ENCODE measurements at regions not wholly inside any gene's neighbourhood (a gene's known extent, or its start where the extent isn't known, plus 50 kb on each side); places are given as distances from the start of the nearest gene placed in this dataset.
A peak's percentile ranks its signal among the peaks of the same experiment; 100 is the strongest.

DNA sequence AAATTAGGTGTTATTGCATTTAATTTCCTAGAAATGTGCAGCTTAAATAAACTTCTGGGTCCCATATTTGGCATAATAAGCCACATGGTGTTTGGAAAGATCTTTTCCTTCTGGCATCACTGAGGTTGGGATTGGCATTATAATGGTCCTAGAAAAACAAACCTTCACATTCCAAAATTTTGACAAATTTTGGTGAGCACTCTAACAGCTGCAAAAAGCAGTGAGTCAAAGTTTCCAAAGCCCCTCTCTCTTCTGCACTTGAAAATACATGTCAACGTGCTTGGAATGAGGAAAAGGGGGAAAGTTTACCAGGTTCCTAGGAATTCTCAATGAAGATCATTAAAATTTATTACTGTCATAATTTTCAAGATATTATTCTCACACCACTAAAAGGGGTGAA, 77.8 kb upstream of the STK17B start:
- Histone ChIP-seq H3K27me3 (ENCODE audit: control insufficient read depth, insufficient read depth, low read length) (no peaks in the 10 kb centered on the region), H3K4me3 (ENCODE audit: low read length) (no peak overlapping the region), H3K9me3 (ENCODE audit: control insufficient read depth, insufficient read depth, low read length) (no peaks in the 10 kb centered on the region), H3K36me3 (ENCODE audit: control insufficient read depth, insufficient read depth, low read length) (no peaks in the 10 kb centered on the region), H3K27ac (ENCODE audit: low read length) (no peak overlapping the region), H3K4me1 (ENCODE audit: control insufficient read depth, insufficient read depth, low read length) (peaks cover 9% of the 10 kb centered on the region)
- H3K27me3 Mint-ChIP-seq (ENCODE audit: low read depth in 2 of 2), result no peaks in the 10 kb centered on the region
- DNase-seq, result no peak
- no peak overlapping the region for H3K27ac Mint-ChIP-seq
- intact Hi-C loops (cut with micrococcal nuclease), result no loop called here
- TF ChIP-seq, protein P1, sequence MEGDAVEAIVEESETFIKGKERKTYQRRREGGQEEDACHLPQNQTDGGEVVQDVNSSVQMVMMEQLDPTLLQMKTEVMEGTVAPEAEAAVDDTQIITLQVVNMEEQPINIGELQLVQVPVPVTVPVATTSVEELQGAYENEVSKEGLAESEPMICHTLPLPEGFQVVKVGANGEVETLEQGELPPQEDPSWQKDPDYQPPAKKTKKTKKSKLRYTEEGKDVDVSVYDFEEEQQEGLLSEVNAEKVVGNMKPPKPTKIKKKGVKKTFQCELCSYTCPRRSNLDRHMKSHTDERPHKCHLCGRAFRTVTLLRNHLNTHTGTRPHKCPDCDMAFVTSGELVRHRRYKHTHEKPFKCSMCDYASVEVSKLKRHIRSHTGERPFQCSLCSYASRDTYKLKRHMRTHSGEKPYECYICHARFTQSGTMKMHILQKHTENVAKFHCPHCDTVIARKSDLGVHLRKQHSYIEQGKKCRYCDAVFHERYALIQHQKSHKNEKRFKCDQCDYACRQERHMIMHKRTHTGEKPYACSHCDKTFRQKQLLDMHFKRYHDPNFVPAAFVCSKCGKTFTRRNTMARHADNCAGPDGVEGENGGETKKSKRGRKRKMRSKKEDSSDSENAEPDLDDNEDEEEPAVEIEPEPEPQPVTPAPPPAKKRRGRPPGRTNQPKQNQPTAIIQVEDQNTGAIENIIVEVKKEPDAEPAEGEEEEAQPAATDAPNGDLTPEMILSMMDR (IDR thresholded peaks at IDR 0.05), result no peak
- H3K9me3 Mint-ChIP-seq, result peaks cover 4 to 5% of the 10 kb centered on the region in 2 donors
- no peak for ATAC-seq
- H3K4me1 Mint-ChIP-seq, result peaks cover 48 to 68% of the 10 kb centered on the region in 2 donors
- 44% methylated on average over 1 of the region's 1 CpG for WGBS (ENCODE audit: insufficient coverage)
- no peaks in the 10 kb centered on the region for H3K36me3 Mint-ChIP-seq
- H3K4me3 Mint-ChIP-seq, result no peak overlapping the region

DNA sequence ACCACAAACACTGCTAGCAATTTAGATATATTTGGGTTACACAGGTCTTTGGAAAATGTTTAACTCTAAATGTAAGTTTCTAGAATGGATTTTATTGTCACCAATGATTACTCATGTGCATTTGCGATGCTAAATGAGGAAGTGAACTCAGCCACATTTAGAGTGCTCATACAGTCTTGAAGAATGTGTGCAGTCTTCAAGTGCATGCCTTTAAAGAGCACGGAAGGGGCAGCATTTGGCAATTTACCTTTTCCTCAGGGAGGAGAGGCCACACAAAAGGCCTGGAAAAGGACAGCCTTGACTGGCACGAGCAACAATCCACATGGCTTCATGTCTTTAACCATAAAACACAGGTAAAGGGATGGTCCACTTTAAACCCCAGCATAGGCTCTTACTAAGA, 78.5 kb upstream of the STK17B start:
- ATAC-seq, result peak; percentile 50 to 60 (median 57)
- Histone ChIP-seq H3K4me3 (ENCODE audit: low read length) (no peak overlapping the region), H3K36me3 (ENCODE audit: control insufficient read depth, insufficient read depth, low read length) (no peaks in the 10 kb centered on the region), H3K27me3 (ENCODE audit: control insufficient read depth, insufficient read depth, low read length) (no peaks in the 10 kb centered on the region), H3K9me3 (ENCODE audit: control insufficient read depth, insufficient read depth, low read length) (no peaks in the 10 kb centered on the region), H3K4me1 (ENCODE audit: control insufficient read depth, insufficient read depth, low read length) (peaks cover 9% of the 10 kb centered on the region), H3K27ac (ENCODE audit: low read length) (peak overlapping the region; percentile 2)
- DNase-seq, result no peak
- Mint-ChIP-seq H3K9me3 (peaks cover 4 to 5% of the 10 kb centered on the region in 2 donors), H3K4me3 (no peak overlapping the region), H3K36me3 (no peaks in the 10 kb centered on the region), H3K27ac (peak overlapping the region; percentile 24), H3K27me3 (ENCODE audit: low read depth in 2 of 2) (no peaks in the 10 kb centered on the region), H3K4me1 (peaks cover 48 to 64% of the 10 kb centered on the region in 2 donors)
- TF ChIP-seq, protein P1 (IDR thresholded peaks at IDR 0.05), result no peak
- WGBS (ENCODE audit: insufficient coverage), result 25% methylated on average over 3 of the region's 3 CpGs
- intact Hi-C loops (cut with micrococcal nuclease), result no loop called here

DNA sequence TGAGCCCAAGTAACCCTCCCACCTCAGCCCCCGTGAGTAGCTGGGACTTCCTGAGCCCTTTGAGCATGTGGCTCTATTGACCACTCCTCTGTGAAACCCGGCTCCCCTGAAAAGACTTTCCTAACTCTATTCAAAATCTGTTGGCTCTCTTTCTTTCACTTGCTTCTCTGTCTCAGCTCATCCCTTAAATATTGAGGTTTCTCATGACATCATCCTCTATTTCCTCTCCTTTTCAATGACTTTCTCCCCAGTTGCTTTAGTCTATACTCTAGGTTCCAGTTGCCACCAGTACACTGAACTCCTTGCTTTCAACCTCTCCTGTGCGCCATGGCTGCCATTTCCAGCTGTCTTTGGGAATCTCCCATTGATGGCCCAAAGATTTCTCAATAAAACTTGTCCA, 79.8 kb upstream of the STK17B start:
- Histone ChIP-seq H3K27me3 (ENCODE audit: control insufficient read depth, insufficient read depth, low read length) (no peaks in the 10 kb centered on the region), H3K4me1 (ENCODE audit: control insufficient read depth, insufficient read depth, low read length) (peaks cover 9% of the 10 kb centered on the region), H3K4me3 (ENCODE audit: low read length) (no peak overlapping the region), H3K27ac (ENCODE audit: low read length) (no peak overlapping the region), H3K36me3 (ENCODE audit: control insufficient read depth, insufficient read depth, low read length) (no peaks in the 10 kb centered on the region), H3K9me3 (ENCODE audit: control insufficient read depth, insufficient read depth, low read length) (no peaks in the 10 kb centered on the region)
- Mint-ChIP-seq H3K4me3 (no peak overlapping the region), H3K36me3 (no peaks in the 10 kb centered on the region), H3K9me3 (peaks cover 4 to 5% of the 10 kb centered on the region in 2 donors), H3K27ac (peak overlapping the region in 1 of 2 donors; percentile 9), H3K4me1 (peaks cover 48 to 51% of the 10 kb centered on the region in 2 donors), H3K27me3 (ENCODE audit: low read depth in 2 of 2) (no peaks in the 10 kb centered on the region)
- DNase-seq (no peak), ATAC-seq (no peak)
- WGBS (ENCODE audit: insufficient coverage), result 93% methylated on average over 3 of the region's 3 CpGs
- intact Hi-C loops (cut with micrococcal nuclease), result no loop called here
- TF ChIP-seq, protein P1 (IDR thresholded peaks at IDR 0.05), result no peak

DNA sequence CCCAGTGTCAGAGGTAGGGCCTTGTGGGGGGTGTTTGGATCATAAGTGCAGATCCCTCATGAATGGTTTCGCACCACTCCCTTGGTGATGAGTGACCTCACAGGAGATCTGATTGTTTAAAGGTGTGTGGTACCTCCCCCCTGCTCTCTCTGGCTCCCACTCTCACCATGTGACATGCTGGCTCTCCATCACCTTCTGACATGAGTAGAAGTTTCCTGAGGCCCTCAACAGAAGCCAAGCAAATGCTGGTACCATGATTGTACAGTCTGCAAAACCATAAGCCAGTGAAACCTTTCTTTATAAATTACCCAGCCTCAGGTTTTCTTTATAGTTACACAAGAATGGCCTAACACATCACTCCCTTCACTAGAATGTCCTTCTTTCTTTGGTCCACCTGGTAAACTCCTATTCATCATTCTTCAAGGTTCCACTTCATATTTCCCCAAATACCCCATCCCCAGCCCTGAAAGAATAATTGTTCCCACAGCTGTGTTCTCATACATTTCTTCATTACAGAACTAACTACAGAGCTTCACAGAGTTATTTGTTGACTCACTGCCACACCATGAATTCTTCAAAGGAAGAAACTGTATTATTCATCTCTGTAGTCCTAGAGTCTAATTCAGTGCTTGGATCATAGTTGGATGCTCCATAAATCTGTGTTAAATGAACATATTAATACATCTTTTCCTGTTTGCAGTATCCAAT, 81.2 kb upstream of the STK17B start:
- peaks cover 4 to 5% of the 10 kb centered on the region in 2 donors for H3K9me3 Mint-ChIP-seq
- H3K27me3 Mint-ChIP-seq (ENCODE audit: low read depth in 2 of 2), result no peaks in the 10 kb centered on the region
- H3K27ac Mint-ChIP-seq, result peak overlapping the region in 1 of 2 donors; percentile 65
- Histone ChIP-seq H3K36me3 (ENCODE audit: control insufficient read depth, insufficient read depth, low read length) (no peaks in the 10 kb centered on the region), H3K27me3 (ENCODE audit: control insufficient read depth, insufficient read depth, low read length) (no peaks in the 10 kb centered on the region), H3K4me1 (ENCODE audit: control insufficient read depth, insufficient read depth, low read length) (peaks cover 9% of the 10 kb centered on the region), H3K9me3 (ENCODE audit: control insufficient read depth, insufficient read depth, low read length) (no peaks in the 10 kb centered on the region), H3K4me3 (ENCODE audit: low read length) (no peak overlapping the region), H3K27ac (ENCODE audit: low read length) (no peak overlapping the region)
- intact Hi-C loops (cut with micrococcal nuclease), result no loop called here
- TF ChIP-seq, protein P1 (IDR thresholded peaks at IDR 0.05), result no peak
- WGBS (ENCODE audit: insufficient coverage), result 100% methylated on average over 1 of the region's 1 CpG
- H3K4me1 Mint-ChIP-seq, result peaks cover 56 to 58% of the 10 kb centered on the region in 2 donors
- no peak for DNase-seq
- no peak overlapping the region for H3K4me3 Mint-ChIP-seq
- H3K36me3 Mint-ChIP-seq, result no peaks in the 10 kb centered on the region
- no peak for ATAC-seq
